Body of pancreas (tissue), 4 donors: ENCODE measurements at regions not wholly inside any gene's neighbourhood (a gene's known extent, or its start where the extent isn't known, plus 50 kb on each side); places are given as distances from the start of the nearest gene placed in this dataset.

Source experiments
- POLR2A ChIP-seq, 3 donors: fragments of 450-650 bp; IDR thresholded peaks; one replicate each; pipeline ENCODE4 v1.6.1; 2016; ENCODE audit warnings: antibody characterized with exemption in 3 of 3, mild to moderate bottlenecking in 2 of 3
- TF ChIP-seq, protein P1 (sequence below), 7 experiments: fragments of 450-650 bp in 4 of 7; fragments of 200-600 bp in 3 of 7; sonication (generic) in 3 of 7; IDR thresholded peaks; one replicate each; pipeline ENCODE4 v1.5.1; 2016 to 2019; ENCODE audit warnings: antibody characterized with exemption in 7 of 7

- no peak for TF ChIP-seq POLR2A (IDR thresholded peaks at IDR 0.05)
- TF ChIP-seq, protein P1, sequence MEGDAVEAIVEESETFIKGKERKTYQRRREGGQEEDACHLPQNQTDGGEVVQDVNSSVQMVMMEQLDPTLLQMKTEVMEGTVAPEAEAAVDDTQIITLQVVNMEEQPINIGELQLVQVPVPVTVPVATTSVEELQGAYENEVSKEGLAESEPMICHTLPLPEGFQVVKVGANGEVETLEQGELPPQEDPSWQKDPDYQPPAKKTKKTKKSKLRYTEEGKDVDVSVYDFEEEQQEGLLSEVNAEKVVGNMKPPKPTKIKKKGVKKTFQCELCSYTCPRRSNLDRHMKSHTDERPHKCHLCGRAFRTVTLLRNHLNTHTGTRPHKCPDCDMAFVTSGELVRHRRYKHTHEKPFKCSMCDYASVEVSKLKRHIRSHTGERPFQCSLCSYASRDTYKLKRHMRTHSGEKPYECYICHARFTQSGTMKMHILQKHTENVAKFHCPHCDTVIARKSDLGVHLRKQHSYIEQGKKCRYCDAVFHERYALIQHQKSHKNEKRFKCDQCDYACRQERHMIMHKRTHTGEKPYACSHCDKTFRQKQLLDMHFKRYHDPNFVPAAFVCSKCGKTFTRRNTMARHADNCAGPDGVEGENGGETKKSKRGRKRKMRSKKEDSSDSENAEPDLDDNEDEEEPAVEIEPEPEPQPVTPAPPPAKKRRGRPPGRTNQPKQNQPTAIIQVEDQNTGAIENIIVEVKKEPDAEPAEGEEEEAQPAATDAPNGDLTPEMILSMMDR (IDR thresholded peaks at IDR 0.05): no peak
Observed at GRCh38 chr4:113826421-113826820, 64.9 kb upstream of the CAMK2D start.
